Activated CD8-positive, alpha-beta memory T cell treated with anti-CD3 and anti-CD28 coated beads for 24 hours (primary cell): ENCODE measurements at regions not wholly inside any gene's neighbourhood (a gene's known extent, or its start where the extent isn't known, plus 50 kb on each side); places are given as distances from the start of the nearest gene placed in this dataset.

ENCODE experiments used
- DNase-seq: peaks from one replicate; pipeline ENCODE4 v3.0.0-alpha.2; 2020

DNA sequence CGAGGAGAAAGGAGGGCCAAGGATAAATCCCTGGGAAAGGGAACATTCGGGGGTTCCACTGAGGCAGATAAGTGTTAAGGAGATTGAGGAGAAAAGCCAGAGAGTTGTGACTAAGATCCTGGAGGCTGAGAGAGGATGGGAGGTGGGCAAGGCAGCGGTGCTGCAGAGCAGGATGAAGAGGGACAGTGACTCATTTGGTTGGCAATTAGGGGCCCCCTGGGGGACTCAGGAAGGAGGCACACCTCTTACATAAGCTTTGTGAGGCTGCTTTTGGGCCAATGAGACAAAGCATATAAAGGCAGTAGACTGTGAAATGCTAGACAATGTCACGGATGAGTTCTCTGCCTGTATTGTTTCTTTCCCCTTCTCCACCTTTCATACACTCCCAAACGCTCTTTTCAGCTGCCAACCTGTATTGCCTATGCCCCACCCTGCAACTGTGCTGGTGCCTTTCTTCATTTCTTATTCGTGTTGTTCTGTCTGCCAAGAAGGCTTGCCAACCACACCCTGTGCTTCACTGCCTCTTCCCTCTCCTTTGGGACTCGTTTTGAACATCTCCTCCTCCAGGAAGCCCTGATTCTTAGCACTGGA, 246.8 kb upstream of the KIRREL3 start:
- no peak for DNase-seq

DNA sequence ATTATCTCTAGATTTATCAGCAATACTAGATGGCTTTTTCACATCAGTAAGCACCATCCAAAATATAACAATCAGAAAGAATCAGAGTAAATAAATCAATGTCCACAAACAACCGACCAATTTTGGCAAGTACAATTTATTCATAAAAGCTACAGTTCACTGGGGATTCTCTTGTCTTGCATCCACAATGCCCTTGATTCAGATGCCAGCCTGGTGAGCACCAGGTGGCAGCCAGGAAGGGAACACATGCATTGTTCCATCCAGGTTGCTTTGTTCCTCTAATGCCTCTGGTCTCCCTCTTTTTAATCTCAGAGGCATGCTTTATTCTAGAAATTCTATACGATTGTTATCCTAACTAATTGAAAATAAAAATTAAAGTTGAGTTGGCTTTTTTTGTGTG, 242.1 kb upstream of the KIRREL3 start:
- DNase-seq, result no peak

DNA sequence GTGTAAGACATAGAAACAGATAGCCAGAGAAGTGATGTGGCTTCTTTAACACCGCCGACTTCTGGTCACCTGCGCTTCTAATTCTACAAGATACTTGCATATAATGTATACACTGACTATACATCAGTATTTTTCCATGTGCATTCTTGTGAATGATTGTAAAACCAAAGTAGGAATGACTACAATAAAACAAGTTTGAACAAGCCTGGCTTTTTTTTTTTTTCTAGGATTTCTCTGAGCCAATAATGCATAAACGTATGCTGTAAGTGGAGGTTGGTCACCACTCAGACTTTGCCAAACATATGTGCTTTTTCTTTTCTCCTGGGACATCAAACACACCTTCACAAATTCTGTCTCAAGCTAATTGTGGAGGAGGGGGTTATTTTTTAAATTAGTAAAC, 237.8 kb upstream of the KIRREL3 start:
- DNase-seq, result no peak

DNA sequence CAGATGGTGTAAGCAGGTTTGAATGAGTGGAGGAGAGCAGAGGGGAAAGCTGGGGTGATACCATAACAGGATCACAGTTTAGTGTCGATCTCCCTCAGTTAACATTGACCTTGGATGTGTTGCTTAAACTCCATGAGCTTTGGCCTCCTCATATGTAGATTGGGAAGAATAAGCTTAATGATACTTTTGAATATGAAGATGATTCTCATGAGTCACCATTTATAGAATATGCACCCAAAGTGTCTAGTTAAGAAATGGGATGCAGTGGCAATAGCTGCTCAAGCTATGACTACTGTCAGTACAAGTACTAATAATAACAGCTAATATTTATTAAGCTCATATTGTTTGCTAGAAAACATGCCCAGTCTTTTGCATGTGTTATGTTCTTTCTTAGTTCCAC, 236.2 kb upstream of the KIRREL3 start:
- no peak for DNase-seq

DNA sequence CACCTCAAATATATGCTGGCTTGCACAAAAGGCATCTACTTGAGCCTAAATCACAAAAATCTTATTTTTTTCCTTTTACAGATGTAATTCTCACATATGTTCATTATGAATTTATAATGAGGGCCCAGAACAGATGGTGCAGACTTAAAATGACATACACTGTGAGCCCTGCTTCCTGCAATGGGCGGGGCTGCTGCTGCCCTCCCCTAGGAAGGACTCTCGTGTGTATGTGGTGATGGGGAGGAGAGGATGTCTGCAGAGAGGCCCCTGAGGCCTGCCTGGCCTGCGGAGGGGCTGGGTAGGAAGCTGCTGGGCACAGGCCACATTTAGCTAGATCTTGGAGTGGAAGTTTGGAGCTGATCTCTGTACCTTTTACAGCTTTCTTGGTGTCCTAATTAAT, 233.4 kb upstream of the KIRREL3 start:
- no peak for DNase-seq

DNA sequence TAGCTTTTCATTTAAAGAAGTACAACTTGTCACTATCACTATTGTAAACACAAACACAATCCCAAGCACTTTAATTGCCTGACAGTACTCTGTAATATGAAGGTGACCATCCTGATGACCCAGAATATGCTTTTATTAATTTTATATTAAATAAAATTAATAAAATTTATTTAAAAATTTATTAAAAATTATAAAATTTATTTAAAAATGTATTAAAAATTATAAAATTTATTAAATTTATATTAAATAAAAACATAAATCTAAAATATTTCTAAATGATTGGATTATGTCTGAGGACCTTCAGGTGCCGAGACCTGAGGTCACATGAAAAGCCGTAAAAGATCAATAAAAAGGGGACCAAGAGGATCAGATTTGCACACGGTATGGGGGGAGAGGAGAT, 229.8 kb upstream of the KIRREL3 start:
- no peak for DNase-seq

DNA sequence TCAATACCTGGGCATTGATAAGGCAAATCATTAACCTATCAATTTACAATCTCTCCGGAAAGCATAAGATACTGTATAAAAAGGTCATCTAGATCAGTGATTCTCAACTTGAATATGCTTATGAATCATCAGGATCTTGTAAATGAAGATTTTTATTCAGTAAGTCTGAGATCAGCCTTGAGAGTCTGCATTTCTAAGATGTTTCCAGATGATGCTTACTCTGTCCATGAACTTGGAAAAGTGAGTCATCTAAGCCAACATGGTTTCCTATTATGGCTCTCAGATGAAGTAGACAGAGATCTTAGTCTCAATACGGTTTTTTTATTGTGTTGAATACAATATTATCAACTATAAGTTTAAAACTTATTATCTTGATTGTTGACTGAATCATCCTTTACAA, 226.4 kb upstream of the KIRREL3 start:
- no peak for DNase-seq

DNA sequence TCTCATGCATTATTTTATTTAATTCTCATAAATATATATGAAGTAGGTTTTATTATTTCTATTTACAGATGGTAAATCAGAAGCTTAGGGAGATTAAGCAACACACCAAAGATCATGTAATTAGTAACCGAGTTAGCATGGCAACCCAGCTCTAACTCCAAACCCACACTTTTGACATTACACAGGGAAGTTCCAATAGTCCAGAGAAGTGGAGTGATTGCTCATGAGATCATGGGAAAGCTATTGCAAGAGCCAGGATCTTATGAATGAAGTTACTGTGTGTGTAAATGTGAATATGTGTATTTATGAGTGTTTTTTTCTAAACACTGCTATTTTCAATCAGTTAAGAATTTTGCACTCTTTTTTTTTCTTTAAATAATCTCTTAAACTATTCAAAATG, 225.8 kb upstream of the KIRREL3 start:
- DNase-seq, result no peak

DNA sequence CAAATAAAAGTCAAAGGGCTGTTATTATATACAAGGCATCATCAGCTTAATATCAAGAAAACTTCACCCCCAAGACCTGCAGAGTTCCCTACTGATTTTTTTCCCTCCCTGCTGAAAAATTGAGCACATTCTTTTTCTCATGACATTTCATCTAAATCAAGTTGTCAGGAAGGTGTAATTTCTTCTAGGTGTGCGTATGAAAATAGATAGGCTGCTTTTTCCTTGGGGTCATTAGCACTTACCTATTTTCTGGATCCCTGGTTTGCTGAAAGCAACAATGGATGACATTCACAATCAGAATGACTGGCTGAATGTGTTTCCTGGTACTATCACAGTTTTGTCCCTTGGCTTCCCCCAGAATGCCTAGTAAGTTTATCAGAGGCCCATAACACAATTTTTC, 225.0 kb upstream of the KIRREL3 start:
- no peak for DNase-seq

DNA sequence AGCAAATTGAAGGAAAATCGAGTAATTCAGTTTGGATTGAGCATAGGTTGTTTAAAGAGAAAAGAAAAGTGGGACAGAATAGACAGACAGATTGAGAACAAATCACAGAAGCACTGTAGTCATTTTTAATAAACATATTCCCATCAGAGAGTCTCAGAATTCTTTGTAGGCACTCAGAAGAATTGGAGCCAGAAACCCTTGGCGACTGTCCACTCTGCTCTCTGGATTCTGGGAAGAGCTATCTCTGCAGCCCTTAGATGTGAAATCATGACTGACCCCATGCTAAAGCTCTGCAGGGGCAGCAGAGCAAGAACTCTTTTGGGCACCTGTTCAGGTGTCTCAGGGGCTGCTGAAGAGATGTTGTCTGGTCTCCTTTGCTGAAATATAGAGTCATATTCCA, 223.7 kb upstream of the KIRREL3 start:
- no peak for DNase-seq

DNA sequence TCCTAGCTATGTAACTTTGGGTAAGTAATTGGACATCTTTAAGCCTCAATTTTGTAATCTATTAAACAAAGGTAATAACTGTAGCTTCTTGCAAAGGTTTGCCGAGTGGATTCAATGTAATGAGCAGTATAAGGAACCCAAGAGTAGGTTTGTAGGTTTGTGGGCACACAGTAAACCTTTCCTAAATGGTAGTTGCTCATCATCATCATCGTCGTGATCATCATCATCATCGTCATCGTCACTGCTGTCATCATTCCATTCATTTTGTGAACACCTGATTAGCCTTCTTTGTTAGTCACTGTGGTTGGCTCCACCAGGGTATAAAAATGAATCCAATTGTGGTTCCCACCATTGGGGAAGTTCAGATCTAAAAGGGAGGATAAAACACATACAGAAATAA, 223.1 kb upstream of the KIRREL3 start:
- no peak for DNase-seq

DNA sequence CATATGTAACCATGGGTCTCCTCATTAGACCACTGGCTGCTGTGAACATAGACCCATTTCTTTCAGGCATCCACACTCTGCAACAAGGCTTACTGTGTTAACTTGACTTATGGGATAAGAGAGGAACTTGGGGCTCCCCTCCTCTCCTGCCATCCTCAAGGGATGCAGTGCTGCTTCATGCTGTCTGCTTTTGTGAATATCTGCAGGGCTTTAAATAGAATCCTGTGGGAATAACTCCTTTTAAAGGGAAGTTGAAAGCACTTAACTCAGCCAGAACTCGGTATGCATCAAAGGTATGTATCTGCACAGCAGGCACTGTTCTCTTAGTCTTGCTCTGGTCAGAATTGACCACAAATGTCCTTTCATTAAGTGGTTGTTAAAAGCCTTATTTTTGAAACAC, 222.5 kb upstream of the KIRREL3 start:
- DNase-seq, result no peak

DNA sequence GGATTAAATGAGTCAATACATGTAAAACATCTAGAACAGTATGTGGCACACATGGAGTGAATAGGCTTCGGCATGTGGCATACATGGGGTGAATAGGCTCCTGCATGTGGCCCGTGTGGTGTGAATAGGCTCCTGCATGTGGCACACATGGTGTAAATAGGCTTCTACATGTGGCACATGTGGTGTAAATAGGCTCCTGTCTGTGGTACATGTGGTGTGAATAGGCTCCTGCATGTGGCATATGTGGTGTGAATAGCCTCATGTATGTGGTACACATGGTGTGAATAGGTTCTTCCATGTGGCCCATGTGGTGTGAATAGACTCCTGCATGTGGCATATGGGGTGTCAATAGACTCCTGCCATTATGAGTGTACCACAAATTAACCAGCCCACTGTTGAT, 219.1 kb upstream of the KIRREL3 start:
- DNase-seq, result no peak

DNA sequence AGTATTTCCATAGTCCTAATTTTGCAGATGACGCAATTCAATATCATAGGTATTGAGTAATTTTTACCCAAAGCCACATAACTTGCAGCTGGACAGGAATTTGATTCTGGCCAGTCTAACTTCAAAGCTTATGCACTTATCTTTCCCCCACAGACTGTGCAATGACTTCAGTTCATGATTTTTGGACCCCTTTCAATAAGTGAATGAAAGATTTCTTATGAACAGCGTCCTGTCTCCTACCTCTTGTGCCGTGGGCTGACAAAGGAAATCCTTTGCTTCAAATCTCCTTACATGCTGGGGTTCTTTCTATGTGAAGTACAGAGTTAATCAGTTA, 217.7 kb upstream of the KIRREL3 start:
- DNase-seq, result no peak

DNA sequence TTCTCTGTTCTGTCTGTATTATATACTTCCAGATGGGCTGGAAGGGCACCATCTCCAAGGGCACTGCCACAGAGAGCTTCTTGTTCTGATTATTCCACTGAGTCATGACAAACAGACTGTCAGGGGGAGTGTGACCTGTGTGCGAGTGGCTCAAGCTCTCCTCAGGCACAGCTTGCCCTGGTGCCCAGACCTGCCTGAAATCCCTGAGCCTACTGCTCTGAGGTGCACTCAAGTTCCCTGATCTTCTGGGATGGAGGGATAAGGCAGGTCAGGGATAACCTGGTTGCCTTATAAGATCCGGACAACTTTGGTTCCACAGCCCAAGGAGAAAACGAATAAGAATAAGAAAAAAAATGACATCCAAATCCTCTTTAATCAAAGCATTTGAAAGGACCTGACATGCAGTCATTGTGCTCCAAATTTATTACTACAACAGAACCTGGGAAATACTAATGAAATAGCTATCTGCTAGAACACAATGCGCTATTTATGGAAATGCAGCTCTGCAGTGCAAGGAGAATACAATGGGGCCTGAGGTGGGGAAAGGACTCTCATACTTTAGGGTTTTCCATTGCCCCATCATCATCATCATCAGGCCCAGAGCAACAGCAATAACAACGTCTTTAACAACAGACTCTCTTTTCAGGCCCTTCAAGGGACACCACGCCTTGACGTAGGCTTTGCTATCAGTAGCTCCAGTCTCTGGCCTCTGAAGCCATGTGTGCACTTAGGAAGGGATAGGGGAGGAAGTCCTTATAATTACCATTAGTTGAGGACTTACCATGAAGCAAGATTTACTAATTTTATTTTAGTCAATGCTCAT, 217.1 kb upstream of the KIRREL3 start:
- no peak for DNase-seq

DNA sequence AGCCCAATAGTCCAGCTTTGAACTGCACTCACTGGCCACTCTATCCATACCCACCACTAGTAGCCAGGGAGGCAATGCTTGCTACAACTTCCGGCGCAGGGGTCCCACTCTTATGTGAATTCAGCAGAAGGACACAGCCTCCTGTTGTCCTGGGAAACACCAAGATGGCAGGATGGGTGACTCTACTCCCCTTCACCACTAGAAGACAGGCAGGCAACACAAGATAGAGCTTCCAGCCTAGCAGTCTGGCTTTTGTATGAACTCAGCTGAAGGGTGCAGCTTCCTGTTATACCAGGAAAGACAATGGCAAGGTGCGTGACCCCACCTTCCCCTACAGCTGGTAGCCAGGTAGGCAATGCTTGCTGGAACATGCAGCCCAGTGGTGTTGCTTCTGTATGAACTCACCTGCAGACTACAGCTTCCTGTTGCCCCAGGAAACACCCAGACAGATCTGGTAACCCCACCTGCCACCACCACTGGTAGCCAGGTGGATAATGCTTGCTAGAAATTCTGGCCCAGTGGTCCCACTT, 205.2 kb upstream of the KIRREL3 start:
- no peak for DNase-seq

DNA sequence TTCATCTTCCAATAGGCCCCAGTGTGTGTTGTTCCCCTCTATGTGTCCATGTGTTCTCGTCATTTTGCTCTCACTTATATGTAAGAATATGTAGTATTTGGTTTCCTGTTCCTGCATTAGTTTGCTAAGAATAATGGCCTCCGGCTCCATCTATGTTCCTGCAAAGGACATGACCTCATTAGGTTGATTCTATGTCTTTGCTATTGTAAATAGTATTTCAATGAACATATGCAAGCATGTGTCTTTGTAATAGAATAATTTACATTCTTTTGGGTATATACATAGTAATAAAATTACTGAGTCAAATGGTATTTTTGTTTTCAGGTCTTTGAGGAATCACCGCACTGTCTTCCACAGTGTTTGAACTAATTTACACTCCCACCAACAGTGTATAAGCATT, 202.9 kb upstream of the KIRREL3 start:
- DNase-seq, result no peak

DNA sequence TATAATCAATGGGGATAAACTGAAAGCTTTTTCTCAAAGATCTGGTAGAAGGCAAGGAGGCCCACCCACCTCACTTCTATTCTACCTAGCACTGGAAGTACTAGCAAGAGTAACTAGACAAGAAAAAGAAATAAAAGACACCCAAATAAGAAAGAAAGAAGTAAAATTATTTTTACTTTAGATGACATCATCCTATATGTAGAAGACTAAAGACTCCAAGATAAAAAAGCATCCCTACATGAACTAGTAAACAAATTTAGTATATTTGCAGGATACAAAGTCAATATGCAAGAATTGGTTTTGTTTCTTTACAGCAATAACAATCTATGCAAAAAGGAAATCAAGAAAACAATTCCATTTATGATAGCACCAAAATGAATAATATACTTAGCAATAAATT, 201.5 kb upstream of the KIRREL3 start:
- no peak for DNase-seq

DNA sequence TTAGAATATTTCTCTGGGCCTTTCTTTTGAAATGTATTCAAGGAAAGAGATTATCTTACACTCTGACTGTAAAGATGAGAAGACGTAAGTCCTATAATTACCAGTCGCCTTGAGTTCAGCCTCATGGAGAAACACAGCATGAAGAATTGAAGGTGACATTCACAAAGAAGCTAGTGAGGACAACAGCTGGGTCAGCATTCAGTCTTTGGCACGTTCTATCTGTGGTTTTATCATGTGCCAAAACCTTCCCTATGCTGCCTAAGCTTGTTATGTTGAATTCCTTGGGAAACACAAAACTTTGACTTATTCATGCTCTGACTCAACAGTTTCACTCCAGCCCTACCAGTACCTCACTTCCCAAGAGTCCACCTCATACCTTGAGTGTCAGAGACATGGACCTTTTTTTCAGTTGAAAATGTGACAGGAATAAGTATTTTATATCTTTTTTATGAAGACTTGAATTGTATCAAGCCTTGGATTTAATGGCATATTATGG, 198.8 kb upstream of the KIRREL3 start:
- no peak for DNase-seq

DNA sequence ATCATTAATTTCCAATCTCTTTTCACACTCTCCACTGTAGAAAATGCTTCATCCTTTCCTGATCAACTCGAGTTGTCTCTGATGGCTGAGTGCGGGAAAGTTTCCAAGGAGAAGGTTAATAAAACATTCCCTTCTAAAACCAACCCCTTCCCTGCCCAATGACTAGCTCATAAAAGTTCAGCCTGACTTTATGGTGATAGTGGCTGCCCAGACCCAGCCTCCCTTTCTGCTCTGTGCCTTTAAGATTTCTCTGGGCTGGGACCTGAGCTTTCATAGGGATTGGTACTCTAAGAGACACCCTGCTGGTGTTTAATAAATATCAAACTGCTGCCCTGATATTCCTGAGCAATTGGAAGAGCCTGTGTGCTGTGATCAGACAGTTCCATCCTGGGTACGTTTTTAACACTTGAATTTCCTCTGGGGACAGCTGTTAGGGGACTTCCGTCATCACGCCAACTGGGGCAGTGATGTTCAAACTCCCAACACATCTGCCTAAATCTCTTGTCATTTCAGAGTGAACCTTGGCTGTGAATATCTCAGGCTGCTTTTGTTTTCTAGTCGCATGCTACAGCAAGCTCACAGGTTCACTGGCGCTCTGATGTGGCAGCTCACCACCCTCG, 195.0 kb upstream of the KIRREL3 start:
- DNase-seq, result no peak

DNA sequence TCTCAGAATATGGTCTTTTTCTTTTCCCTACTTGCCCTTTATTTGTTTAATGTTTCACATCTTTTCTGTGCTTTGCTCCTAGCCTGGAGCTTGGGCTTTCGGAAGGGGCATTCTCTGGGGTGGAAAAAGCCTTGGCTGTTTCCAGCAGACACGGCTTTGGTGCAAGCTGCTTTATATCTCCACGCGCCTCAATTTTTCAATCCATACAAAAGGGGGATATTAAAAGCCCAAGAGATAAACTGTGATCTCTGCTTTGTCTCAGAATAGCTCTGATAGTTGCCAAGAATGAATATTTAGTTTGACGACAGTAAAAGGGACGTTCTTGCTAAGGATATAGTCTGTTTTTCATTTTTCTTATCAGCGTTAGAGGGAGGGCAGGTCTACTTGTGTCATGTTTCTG, 194.0 kb upstream of the KIRREL3 start:
- DNase-seq, result no peak

DNA sequence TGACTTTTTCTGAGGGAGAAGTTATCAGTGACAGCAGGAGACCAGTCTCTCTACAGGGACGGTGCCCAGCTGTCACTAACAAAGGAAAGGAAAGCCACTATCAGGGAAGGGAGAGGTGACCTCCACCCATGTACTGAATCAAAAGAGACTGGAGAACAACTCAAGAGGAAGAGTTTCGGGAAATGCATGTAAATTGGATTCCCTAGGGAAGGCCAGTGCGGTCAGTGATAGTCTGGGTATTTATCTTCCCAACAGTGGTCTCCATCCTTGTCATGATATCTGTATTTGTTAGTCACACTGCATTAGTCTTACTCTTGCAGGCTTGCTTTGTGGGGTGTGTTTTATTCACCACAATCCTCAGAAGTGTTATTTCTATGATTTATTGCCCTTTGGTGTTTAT, 193.4 kb upstream of the KIRREL3 start:
- no peak for DNase-seq

DNA sequence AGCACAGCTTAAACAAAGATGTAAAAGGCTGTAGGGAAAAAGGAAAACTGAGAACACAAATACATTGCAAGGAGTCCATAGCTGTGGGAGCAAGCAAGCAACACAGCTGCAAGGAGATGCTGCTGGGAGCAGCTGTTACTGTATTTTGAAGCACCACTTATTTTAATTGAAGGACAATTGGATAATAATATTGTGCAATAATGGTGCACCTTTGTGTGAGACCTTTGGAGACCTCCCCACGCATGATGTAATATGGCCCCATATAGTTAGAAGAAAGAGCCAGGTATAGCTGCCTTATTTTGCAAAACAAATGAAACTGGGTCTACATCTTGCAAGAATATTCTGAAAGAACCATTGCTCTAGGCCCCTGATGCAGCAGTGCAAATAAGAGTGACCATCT, 191.1 kb upstream of the KIRREL3 start:
- no peak for DNase-seq

DNA sequence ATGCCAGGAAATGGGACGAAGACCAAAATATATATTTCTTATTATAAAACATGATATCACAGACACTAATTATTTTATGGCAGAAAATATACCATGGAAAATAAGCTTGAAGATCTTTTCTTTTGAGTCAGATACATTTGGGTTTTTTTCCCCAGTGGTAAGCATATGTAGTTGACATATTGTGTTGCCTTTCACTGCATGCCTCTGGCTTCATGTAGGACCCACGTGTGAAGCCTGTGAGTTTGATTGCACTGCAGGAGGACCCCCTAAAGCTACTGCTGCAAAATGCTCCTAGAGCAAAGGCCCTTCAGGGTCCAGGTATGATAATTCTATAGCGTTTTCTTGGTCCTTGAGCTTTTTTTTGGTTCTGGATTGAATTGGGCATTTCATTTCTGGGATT, 190.7 kb upstream of the KIRREL3 start:
- DNase-seq, result no peak
